K562 (cell line): ENCODE measurements at regions not wholly inside any gene's neighbourhood (a gene's known extent, or its start where the extent isn't known, plus 50 kb on each side); places are given as distances from the start of the nearest gene placed in this dataset.
A peak's percentile ranks its signal among the peaks of the same experiment; 100 is the strongest.

ENCODE experiments used
- ATAC-seq: fragments of 200-7000 bp; cut with Tn5 transposase; 3 replicates; pipeline ENCODE4 v1.9.1; 2020; ENCODE audit warnings: moderate library complexity
- BruUV-seq: library from RNA; stranded (reverse); fragments of 400-500 nt; replicated peaks from 2 replicates; lab custom pipeline; 2021; lab: Mats Ljungman, UMichigan
- CTCF ChIA-PET: fragments of 300-600 bp; formaldehyde crosslinking; extraction: SDS; loops from one replicate; lab custom pipeline; 2021; ENCODE audit warnings: low intra/inter-chr PET ratio; lab: Yijun Ruan, JAX
- POLR2A ChIA-PET: fragments of 300-600, 350-650 bp; sonication (Branson Sonifier 250); formaldehyde crosslinking; extraction: SDS; loops from one replicate; lab custom pipeline; 2021; ENCODE audit warnings: antibody characterized with exemption, inconsistent platforms; lab: Yijun Ruan, JAX
- DNase-seq, 4 experiments: peaks; one replicate each; pipeline versions ENCODE4 v3.0.0 to v3.0.0-alpha.2; 2011 to 2018; ENCODE audit warnings: low spot score in 3 of 4, mixed read lengths in 3 of 4; ENCODE audit errors: extremely low read depth in 1 of 4
- FAIRE-seq: peaks from 2 replicates; lab custom pipeline; 2011; peaks lifted over from hg19 to GRCh38; lab: Jason Lieb, UNC
- H2AFZ ChIP-seq: 2 replicates; pipeline ENCODE4 v1.6.0; 2011; ENCODE audit warnings: low read depth, low read length, control low read depth, inconsistent platforms
- H3K27ac ChIP-seq: fragments of 200-600 bp; 3 replicates; pipeline ENCODE4 v1.8.0; 2011; ENCODE audit warnings: low read depth, mild to moderate bottlenecking, control low read depth, inconsistent platforms, low read length, moderate library complexity, mixed read lengths; ENCODE audit errors: extremely low read depth
- H3K27me3 ChIP-seq, 2 experiments: fragments of 300-600 bp in 1 of 2; 2 replicates in 1 of 2; 3 replicates in 1 of 2; pipeline versions ENCODE4 v1.6.0 to v1.8.0; 2011; ENCODE audit warnings: inconsistent platforms in 2 of 2, low read length in 2 of 2, mild to moderate bottlenecking in 1 of 2, mixed read lengths in 1 of 2, moderate library complexity in 1 of 2; ENCODE audit not compliant: control insufficient read depth in 2 of 2, insufficient read depth in 2 of 2
- H3K36me3 ChIP-seq: fragments of 300-600 bp; 3 replicates; pipeline ENCODE4 v1.8.0; 2011; ENCODE audit warnings: mild to moderate bottlenecking, low read length, inconsistent platforms; ENCODE audit not compliant: control insufficient read depth, insufficient read depth
- H3K4me1 ChIP-seq, 2 experiments: fragments of 200-600 bp in 1 of 2; replicated peaks in 1 of 2; 2 replicates in 1 of 2; 3 replicates in 1 of 2; pipeline versions ENCODE4 v1.5.1 to v1.8.0; 2011; ENCODE audit warnings: inconsistent platforms in 2 of 2, low read length in 2 of 2, mild to moderate bottlenecking in 1 of 2, mixed read lengths in 1 of 2, moderate library complexity in 1 of 2; ENCODE audit not compliant: control insufficient read depth in 2 of 2, insufficient read depth in 2 of 2
- H3K4me2 ChIP-seq: 2 replicates; pipeline ENCODE4 v1.6.1; 2011; ENCODE audit warnings: low read length, control low read depth, inconsistent platforms, mixed read lengths; ENCODE audit not compliant: insufficient read depth
- H3K4me3 ChIP-seq: fragments of 200-600 bp; sonication (generic), shearing (Covaris generic); 2 replicates; pipeline ENCODE4 v1.5.1; 2016; ENCODE audit warnings: control low read depth, inconsistent platforms
- H3K79me2 ChIP-seq: fragments of 200-600 bp; 3 replicates; pipeline ENCODE4 v1.8.0; 2011; ENCODE audit warnings: low read length, inconsistent platforms; ENCODE audit not compliant: control insufficient read depth, insufficient read depth
- H3K9ac ChIP-seq, 2 experiments: 2 replicates each; pipeline versions ENCODE4 v1.6.0 to v1.6.1; 2011; ENCODE audit warnings: low read depth in 2 of 2, low read length in 2 of 2, control low read depth in 1 of 2, inconsistent platforms in 1 of 2, mild to moderate bottlenecking in 1 of 2, mixed read lengths in 1 of 2; ENCODE audit not compliant: insufficient read depth in 1 of 2
- H3K9me1 ChIP-seq: one replicate; pipeline ENCODE4 v1.6.0; 2011; ENCODE audit warnings: inconsistent platforms, mild to moderate bottlenecking, low read length, moderate library complexity; ENCODE audit not compliant: control insufficient read depth, insufficient read depth
- H3K9me3 ChIP-seq: replicated peaks from 2 replicates; pipeline ENCODE4 v1.5.1; 2011; ENCODE audit warnings: low read depth, low read length, inconsistent platforms; ENCODE audit not compliant: control insufficient read depth, insufficient read depth
- H4K20me1 ChIP-seq: replicated peaks from 2 replicates; pipeline ENCODE4 v1.6.1; 2011; ENCODE audit warnings: low read length, inconsistent platforms, mixed read lengths; ENCODE audit not compliant: control insufficient read depth, insufficient read depth
- CEBPB ChIP-seq: fragments of 450-650 bp; IDR thresholded peaks from 2 replicates; pipeline ENCODE4 v1.6.1; 2016; ENCODE audit warnings: missing genetic modification characterization, missing compliant biosample characterization
- KAT7 ChIP-seq: sonication (generic); formaldehyde crosslinking; IDR thresholded peaks from 2 replicates; pipeline ENCODE4 v1.8.0; 2022; ENCODE audit warnings: missing genetic modification reagents, mild to moderate bottlenecking, borderline replicate concordance
- MEIS2 ChIP-seq: fragments of 450-650 bp; IDR thresholded peaks from 2 replicates; pipeline ENCODE4 v1.6.1; 2014; ENCODE audit warnings: mild to moderate bottlenecking; ENCODE audit not compliant: partially characterized antibody
- NFIX ChIP-seq: fragments of 250-450 bp; sonication (Bioruptor Pico); IDR thresholded peaks from 2 replicates; pipeline ENCODE4 v1.4.0; 2020; ENCODE audit warnings: low read depth, mild to moderate bottlenecking, moderate library complexity
- SIN3A ChIP-seq, 2 experiments: fragments of 150-350 bp in 1 of 2; IDR thresholded peaks; 2 replicates each; pipeline ENCODE4 v1.6.1; 2011 to 2016; ENCODE audit warnings: borderline replicate concordance in 2 of 2, low read depth in 2 of 2, low read length in 2 of 2, mild to moderate bottlenecking in 2 of 2, moderate library complexity in 2 of 2; ENCODE audit not compliant: control insufficient read depth in 1 of 2
- SMAD3 ChIP-seq: fragments of 450-650 bp; formaldehyde crosslinking; conservative IDR thresholded peaks from 2 replicates; pipeline ENCODE4 v1.4.0; 2020; ENCODE audit warnings: mild to moderate bottlenecking
- ZSCAN32 ChIP-seq: fragments of 450-650 bp; formaldehyde crosslinking; IDR thresholded peaks from 2 replicates; pipeline ENCODE4 v1.4.0; 2020; ENCODE audit warnings: mild to moderate bottlenecking, moderate library complexity
- WGBS: fragments of 100-300 bp; shearing (Covaris generic); methylation state at CpG from one replicate; pipeline ENCODE4 v1.1.6; 2016; ENCODE audit warnings: low coverage, mixed read lengths; ENCODE audit not compliant: insufficient coverage; ENCODE audit errors: missing lambda C conversion rate; 5-methylcytosine and 5-hydroxymethylcytosine counted together
- in situ Hi-C: fragments of 300-500 bp; cut with MboI; formaldehyde crosslinking; loops from 4 replicates; pipeline ENCODE4 v1.15.0; 2018; ENCODE audit warnings: inconsistent platforms, mixed read lengths
- intact Hi-C: fragments of 100-400 bp; cut with micrococcal nuclease; formaldehyde crosslinking; loops from 2 replicates; pipeline ENCODE4 v1.14.2; 2022
- TF ChIP-seq, protein P1 (sequence below), 2 experiments: fragments of 450-650 bp in 1 of 2; sonication (generic) in 1 of 2; formaldehyde crosslinking in 1 of 2; IDR thresholded peaks in 1 of 2; conservative IDR thresholded peaks in 1 of 2; 2 replicates each; pipeline versions ENCODE4 v1.6.1 to v1.8.1; 2016 to 2023; ENCODE audit warnings: mild to moderate bottlenecking in 2 of 2, moderate library complexity in 2 of 2, inconsistent platforms in 1 of 2, missing genetic modification reagents in 1 of 2
- TF ChIP-seq, protein P2 (sequence below): fragments of 250-450 bp; sonication (Bioruptor Pico); IDR thresholded peaks from 2 replicates; pipeline ENCODE4 v1.8.0; 2022; ENCODE audit warnings: moderate library complexity, mild to moderate bottlenecking, inconsistent platforms
- TF ChIP-seq, protein P3 (sequence below): fragments of 450-650 bp; formaldehyde crosslinking; IDR thresholded peaks from 2 replicates; pipeline ENCODE4 v1.4.0; 2020; ENCODE audit warnings: mild to moderate bottlenecking, mixed read lengths
- TF ChIP-seq, protein P4 (sequence below): sonication (generic); formaldehyde crosslinking; IDR thresholded peaks from 2 replicates; pipeline ENCODE4 v1.5.0; 2020; ENCODE audit warnings: missing genetic modification reagents

DNA sequence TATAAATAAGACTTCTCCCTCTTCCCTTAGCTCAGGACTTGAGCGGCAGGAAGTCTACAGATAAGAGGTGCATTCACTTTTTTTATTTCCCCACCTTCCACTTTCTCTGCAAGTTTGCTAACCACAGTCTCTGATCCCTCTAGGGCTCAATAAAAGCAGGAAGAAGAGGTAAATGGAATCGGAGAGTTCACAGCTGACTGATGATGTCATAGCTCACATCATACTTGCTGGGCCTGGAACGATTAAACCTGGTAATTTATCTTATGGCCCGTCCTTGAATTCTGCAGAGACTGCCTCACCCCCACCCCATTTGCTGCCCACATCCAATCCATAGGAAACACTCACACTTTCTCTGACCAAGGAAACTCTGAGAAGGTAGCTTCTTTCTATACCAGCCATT lies 62.9 kb downstream of the DRD1 start:
- intact Hi-C loops, result no loop called here
- Histone ChIP-seq H3K27ac (no peak overlapping the region), H3K36me3 (no peaks in the 10 kb centered on the region), H3K4me3 (no peak overlapping the region), H3K9ac (no peak overlapping the region), H3K4me1 (no peaks in the 10 kb centered on the region), H3K9me1 (no peaks in the 10 kb centered on the region), H3K27me3 (no peaks in the 10 kb centered on the region), H4K20me1 (no peaks in the 10 kb centered on the region), H3K79me2 (no peaks in the 10 kb centered on the region), H2AFZ (no peak overlapping the region), H3K4me2 (no peak overlapping the region), H3K9me3 (no peaks in the 10 kb centered on the region)
- ChIA-PET POLR2A (interaction anchor here (0.6 kb wide), 1 partner anchor 222 kb away, joined by 3 read pairs; no protein-coding TSS in a partner anchor), CTCF (no interaction called here)
- 0% methylated on average over 4 of the region's 4 CpGs for WGBS
- in situ Hi-C loops, result no loop called here
- ATAC-seq (no peak), DNase-seq (no peak), FAIRE-seq (no peak)
- BruUV-seq, result no TSS peak
- no peak for TF ChIP-seq MEIS2
- TF ChIP-seq, protein P1, sequence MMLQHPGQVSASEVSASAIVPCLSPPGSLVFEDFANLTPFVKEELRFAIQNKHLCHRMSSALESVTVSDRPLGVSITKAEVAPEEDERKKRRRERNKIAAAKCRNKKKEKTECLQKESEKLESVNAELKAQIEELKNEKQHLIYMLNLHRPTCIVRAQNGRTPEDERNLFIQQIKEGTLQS (IDR thresholded peaks at IDR 0.05), result peak; percentile 54; the same call in 1 of the 2 replicates
- TF ChIP-seq, protein P1 (CRISPR knock-in tag; conservative IDR thresholded peaks at IDR 0.05), result no peak

DNA sequence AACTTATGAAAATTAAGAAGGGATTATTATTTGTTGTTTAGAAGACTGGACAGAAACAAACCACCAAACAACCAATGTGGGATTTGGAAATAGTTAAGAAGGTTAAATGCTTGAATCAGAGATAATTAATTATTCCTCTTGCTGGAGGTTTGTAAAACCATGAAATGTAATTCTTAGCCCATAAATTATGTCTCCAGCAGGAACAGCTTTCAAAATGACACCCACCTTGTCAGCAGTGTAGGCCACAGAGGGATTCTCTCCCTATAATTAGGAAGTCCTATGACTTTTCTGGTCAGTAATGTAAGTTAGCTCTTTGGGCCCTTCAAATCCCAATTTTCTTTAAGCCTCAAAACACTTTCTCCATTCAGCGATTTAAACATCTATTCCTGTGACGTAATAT lies 63.3 kb downstream of the DRD1 start:
- no peak for FAIRE-seq
- H3K27ac ChIP-seq, result no peak overlapping the region
- no peaks in the 10 kb centered on the region for H3K36me3 ChIP-seq
- CTCF ChIA-PET, result no interaction called here
- DNase-seq, result no peak
- no peaks in the 10 kb centered on the region for H4K20me1 ChIP-seq
- BruUV-seq, result no TSS peak
- no peaks in the 10 kb centered on the region for H3K9me1 ChIP-seq
- H3K79me2 ChIP-seq, result no peaks in the 10 kb centered on the region
- no peak for ATAC-seq
- no peak overlapping the region for H3K9ac ChIP-seq
- 4% methylated on average over 2 of the region's 2 CpGs for WGBS
- H3K4me1 ChIP-seq, result no peaks in the 10 kb centered on the region
- H3K4me3 ChIP-seq, result no peak overlapping the region
- H3K4me2 ChIP-seq, result no peak overlapping the region
- intact Hi-C loops (no loop called here), in situ Hi-C loops (no loop called here)
- H3K9me3 ChIP-seq, result no peaks in the 10 kb centered on the region
- H2AFZ ChIP-seq, result no peak overlapping the region
- POLR2A ChIA-PET, result interaction anchor here (0.6 kb wide), 2 partner anchors 222 to 966 kb away, joined by 3 read pairs; no protein-coding TSS in a partner anchor
- no peaks in the 10 kb centered on the region for H3K27me3 ChIP-seq
- TF ChIP-seq CEBPB, result no peak
- no peak for TF ChIP-seq SIN3A (IDR thresholded peaks at IDR 0.05; ENCODE audit: borderline replicate concordance in 2 of 2, control insufficient read depth in 1 of 2, low read depth in 2 of 2, low read length in 2 of 2)
- no peak for TF ChIP-seq NFIX (CRISPR knock-in tag)
- TF ChIP-seq SMAD3 (CRISPR knock-in tag), result no peak
- no peak for TF ChIP-seq ZSCAN32 (CRISPR knock-in tag)
- TF ChIP-seq, protein P2, sequence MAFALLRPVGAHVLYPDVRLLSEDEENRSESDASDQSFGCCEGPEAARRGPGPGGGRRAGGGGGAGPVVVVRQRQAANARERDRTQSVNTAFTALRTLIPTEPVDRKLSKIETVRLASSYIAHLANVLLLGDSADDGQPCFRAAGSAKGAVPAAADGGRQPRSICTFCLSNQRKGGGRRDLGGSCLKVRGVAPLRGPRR (CRISPR knock-in tag), result no peak
- no peak for TF ChIP-seq KAT7 (CRISPR knock-in tag)
- TF ChIP-seq, protein P3, sequence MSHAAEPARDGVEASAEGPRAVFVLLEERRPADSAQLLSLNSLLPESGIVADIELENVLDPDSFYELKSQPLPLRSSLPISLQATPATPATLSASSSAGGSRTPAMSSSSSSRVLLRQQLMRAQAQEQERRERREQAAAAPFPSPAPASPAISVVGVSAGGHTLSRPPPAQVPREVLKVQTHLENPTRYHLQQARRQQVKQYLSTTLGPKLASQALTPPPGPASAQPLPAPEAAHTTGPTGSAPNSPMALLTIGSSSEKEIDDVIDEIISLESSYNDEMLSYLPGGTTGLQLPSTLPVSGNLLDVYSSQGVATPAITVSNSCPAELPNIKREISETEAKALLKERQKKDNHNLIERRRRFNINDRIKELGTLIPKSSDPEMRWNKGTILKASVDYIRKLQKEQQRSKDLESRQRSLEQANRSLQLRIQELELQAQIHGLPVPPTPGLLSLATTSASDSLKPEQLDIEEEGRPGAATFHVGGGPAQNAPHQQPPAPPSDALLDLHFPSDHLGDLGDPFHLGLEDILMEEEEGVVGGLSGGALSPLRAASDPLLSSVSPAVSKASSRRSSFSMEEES (CRISPR knock-in tag), result no peak
- TF ChIP-seq, protein P4, sequence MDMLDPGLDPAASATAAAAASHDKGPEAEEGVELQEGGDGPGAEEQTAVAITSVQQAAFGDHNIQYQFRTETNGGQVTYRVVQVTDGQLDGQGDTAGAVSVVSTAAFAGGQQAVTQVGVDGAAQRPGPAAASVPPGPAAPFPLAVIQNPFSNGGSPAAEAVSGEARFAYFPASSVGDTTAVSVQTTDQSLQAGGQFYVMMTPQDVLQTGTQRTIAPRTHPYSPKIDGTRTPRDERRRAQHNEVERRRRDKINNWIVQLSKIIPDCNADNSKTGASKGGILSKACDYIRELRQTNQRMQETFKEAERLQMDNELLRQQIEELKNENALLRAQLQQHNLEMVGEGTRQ (CRISPR knock-in tag), result no peak
